GM19025 (cell line): ENCODE measurements at regions not wholly inside any gene's neighbourhood (a gene's known extent, or its start where the extent isn't known, plus 50 kb on each side); places are given as distances from the start of the nearest gene placed in this dataset.

Experiments
- ATAC-seq: cut with Tn5 transposase; IDR thresholded peaks from one replicate; pipeline ENCODE4 v1.9.1; 2021; ENCODE audit warnings: mild to moderate bottlenecking, low read depth, moderate library complexity; ENCODE audit not compliant: unreplicated experiment

DNA sequence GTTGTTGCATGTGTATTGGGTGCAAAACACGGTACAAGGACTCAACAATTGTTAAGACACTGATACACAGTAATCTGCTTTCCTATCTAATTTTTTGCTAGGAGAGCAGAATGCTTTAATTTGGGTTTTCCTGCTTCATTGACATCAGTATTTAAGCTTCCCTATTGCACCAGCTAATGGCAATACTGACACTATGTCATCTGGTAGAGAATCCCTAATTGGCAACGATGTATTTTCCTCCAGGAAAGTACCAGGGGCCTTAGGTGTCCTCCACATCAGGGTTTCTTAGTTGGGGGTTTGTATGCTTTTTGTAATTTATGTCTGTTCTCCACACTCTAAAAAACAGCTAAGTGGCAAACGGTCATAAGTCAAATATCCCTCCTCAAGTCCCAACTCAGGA, 76.5 kb upstream of the FRY start:
- ATAC-seq = no peak

DNA sequence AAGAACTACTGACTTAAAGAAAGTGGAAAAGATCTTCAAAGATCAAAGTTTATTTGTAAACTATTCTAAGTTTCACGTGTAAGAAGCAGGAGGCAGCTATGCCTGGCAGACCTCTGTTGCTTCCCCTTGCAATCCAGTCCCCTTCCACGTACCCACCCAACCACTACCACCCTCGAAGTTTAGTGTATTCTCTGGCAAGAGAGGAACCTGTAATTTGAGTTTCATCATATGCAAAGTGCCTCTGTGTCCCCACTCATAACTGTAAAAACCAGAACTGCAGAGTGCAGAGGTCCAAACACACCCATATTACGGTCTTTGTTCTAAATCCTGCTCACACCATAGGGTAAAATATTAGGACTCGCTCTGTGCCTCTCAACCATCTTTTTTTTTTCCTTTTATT, 75.8 kb upstream of the FRY start:
- no peak for ATAC-seq

DNA sequence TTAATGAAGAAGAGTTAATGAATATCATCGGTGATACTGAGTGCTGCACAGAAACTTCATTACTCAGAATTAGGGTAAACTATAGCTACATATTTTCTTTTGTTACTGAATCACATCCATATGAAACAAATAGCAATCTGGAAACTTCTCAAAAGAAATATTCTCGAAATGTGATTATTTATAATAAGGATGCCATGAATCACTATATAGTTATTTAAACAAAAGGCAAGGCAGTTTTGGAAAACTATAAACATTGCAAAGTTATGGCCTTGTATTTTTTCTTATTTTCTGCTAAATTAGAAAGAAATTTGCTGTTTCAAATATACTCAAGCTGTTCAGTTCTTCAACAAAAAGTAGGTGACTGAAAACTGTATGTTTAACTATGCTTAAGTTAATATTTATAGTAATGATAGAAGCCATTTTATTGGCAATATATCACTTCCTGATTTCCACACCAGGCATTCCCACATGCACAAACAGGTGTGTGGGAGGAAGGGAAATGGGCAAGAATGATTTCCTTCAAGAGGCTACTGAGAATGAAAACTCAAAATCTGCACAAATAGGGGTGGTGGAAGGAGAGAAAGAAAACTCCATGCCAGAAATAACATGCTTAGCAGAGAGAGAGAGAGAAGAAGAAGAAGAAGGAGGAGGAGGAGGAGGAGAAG, 74.5 kb upstream of the FRY start:
- ATAC-seq = no peak

DNA sequence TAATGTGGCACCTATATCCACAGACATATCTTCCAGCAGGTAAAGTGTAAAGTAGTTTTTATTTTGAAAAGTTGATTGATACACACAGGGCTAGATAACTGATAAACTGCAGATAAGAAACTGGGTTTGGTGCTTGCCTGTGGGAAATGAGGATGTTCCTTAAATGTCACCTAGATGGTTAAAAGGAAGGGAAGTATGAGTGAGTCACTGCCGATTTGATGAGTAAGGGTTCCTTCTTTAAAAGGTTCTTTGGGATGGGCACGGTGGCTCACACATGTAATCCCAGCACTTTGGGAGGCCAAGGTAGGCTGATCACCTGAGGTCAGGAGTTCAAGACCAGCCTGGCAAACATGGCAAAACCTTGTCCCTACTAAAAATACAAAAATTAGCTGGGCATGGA, 73.8 kb upstream of the FRY start:
- ATAC-seq = no peak

DNA sequence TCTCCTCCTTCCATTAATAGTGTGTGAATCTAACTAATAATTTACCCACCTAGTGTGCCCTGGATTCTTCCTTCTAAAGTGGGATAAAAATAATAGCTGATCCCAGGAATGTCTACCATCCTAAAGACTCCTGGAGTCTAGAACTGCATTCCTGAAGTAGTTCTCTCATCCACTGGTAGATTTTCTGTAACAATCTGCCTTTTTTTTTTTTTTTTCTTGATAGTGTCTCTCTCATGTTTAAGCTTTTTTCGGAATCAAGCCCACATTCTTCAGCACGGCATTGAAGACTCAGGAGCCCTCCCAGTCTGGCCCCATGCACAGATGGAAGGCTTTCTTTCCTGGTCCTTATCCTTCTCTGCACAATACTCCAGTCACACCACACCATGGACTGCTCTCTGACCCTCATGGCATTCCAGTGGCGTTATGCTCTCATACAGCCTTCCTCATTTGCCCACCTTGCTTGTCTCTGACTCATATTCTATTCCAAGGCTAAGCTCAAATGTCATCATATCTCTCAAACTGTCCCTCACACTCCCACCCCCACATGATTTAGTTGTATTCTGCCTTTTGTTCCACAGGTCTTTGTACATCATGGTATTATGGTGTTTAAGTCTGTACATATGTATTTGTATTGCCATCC, 68.7 kb upstream of the FRY start:
- no peak for ATAC-seq

DNA sequence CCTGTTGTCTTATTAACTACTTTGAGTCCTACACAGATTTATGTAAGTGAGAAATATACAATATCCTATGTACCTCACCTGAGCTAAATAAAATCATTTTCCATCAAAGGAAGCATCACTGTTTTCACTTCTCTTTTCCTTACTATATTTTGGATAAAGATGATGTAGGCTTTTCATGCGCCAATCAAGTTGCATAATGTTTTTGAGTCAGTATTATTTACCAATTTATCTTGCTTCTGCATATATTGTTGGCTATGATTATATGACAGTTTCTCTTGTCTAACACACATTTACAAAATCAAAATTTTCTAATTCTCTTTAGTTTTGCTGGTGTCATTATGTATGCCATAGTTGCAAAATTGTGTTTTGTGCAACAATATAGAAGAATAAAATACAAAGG, 67.9 kb upstream of the FRY start:
- no peak for ATAC-seq

DNA sequence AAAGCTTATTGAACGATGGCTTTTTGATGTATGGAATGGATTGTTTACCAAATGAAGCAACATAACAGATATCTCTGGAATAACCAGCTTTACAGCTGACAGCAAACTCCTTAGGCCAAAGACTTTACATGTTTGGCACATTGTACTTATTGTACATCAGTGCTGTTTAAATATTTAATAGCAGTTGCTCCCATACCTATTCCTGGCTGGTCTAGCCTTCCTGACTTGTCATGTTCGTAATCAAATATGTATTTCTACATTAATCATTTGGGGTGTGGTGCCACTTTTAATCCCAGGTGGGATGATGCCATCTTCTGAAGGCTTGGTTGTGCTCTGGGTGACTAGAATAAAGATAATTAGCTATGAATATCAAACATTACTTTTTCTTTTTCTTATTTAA, 67.4 kb upstream of the FRY start:
- ATAC-seq = no peak

DNA sequence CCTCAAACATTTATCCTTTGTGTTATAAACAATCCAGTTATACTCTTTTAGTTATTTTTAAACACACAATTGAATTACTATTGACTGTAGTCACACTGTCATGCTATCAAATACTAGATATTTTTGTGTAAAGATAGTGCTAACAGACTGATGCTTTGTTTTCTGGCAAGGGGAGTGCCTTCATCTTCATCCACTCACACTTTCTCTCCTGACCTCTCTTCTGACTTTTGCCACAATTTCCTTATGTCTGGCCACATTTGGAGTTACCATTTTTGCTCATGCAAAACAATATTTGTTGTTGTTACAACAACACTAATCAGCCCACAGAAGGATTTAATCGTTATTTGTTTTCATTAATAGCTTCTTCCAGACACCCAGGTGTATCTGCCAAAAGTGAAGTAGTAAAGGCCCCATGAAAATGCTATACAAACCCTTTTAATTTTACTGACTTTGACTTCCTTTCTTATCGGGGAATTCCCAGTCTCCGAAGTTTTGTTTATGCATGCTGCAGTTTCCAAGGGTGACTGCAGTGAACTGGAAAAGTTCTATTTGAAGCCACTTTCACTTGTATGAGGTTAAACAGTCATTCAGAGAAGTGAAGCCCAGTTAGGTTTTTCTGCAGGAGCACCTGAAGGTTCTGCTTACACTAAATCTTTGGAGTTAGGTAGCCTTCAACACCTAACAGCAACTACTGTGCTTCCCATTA, 66.1 kb upstream of the FRY start:
- ATAC-seq = peak; percentile 91

DNA sequence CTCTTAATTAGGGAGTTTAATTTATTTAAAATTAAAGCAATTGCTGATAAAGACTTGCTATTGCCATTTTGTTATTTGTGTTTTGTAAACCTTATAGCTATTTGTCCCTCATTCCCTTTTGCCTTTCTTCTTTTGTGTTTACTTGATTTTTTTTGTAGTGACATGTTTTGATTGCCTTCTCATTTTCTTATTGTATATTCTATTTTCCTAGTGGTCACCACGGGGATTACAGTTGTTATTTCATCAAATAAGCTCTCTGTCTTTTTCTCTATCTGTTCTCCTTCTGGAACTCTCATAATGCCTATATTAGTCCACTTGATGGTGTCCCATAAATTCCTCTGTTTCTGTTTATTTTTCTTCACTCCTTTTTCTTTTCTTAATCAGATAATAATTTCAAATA, 64.4 kb upstream of the FRY start:
- ATAC-seq = no peak

DNA sequence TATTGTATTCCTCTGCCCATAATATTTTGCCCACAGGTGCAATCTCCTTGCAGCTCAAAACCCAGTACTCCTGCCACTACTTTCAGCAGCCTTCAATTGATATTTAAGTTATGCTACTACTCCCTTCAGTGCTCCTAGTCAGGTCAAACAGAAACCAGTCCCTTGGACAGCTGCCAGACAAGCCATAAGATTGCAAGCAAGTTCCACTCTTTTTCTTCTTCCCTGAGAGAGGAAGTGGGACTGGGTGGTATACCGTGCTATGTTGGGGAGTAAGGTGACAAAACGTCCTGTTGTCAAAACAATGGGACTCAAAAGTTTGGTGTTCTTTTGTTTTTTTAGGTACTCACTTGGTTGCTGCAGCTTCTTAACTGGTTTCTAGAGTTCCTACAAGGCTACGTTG, 63.1 kb upstream of the FRY start:
- ATAC-seq = no peak

DNA sequence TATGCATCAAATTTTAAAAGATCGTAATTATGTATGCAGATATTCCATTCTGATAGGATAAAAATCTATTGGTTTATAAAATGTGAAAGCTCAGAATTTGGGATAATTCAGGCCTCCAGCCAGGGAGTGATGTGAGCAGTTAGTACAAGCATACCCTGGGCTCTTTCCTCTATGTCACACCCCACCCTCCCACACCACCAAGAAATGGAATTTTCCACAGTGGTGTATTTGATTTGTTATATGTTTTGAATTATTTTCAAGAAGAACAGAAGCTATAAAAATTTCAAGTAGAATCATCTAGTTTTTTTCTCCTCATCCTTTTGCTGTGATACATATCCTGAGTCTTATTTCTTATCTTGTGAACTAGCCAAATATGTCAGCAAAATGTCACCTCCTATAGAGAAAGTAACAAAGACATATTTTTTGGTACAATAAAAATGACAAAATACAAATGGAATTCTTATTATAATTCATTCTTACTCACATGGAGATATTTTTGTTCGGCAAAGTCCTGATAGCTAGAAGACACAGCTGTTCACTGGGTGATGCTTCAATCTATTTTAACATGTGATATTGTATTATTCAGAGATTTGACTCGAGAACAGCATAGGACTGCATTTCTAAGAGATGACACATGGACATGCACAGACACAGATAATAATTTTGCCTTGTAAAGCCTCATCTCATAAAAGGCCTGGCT, 61.2 kb upstream of the FRY start:
- no peak for ATAC-seq

DNA sequence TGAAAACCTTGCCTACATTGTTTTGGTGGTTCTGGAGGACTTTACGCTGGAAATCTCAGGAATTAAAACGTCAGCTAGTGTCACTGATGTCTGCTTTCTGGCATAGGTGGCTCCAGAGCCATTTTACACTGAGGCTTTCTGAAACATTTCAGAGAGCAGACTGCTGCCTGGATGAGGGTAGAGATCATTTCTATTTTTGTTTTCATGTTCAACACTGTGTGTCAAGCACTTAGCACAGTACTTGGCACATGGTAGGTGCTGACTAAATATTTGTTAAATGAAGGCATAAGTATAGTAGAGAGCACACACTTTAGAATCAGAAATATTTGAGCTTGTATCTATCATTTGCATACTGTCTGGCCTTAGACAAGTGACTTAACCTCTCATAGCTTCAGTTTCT, 59.1 kb upstream of the FRY start:
- no peak for ATAC-seq

DNA sequence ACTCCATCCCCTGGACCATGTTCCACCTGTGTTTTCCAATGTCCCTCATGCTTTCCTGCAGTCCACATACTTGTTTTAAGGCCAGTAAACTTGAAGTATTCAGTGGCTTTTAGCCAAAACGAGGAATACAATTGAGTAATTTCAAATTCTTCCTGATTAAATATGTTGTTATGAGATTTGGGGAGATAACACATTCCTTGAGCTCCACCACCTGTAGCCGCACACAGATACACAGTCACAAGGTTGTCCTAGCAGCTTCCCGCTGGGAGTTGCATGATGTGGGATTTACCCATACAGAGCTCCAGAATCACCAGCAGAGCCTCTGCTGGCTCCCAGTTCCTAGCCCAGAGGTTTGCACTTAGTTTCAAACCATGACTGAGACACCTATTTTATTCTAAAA, 53.6 kb upstream of the FRY start:
- ATAC-seq = no peak

DNA sequence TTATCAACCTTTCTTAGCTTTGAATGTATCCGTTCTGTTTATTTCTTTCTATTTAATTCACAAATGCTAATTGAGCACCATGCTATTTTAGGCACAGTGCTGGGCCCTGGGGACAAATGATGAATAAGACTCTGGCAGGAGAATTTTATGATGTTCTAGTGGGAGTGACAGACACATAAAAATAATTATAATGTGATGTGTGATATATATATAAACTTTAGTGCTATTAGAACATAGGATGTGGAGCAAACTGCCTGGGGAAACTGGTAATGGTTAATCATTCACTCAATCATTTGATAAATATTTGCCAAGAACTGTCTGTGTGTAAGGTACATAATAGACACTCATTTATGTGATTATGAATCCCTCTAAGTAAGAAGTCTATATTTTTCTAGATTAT, 50.7 kb upstream of the FRY start:
- ATAC-seq = no peak
